GM18499 (cell line): ENCODE measurements at regions not wholly inside any gene's neighbourhood (a gene's known extent, or its start where the extent isn't known, plus 50 kb on each side); places are given as distances from the start of the nearest gene placed in this dataset.
"Not testable (repeated sequence)": the region's sequence is repeated elsewhere in the genome, so short reads cannot be mapped to it uniquely, and the experiment has no call there.

Source experiments
- ATAC-seq: cut with Tn5 transposase; IDR thresholded peaks from one replicate; pipeline ENCODE4 v1.9.1; 2021; ENCODE audit warnings: moderate number of reproducible peaks; ENCODE audit not compliant: insufficient read depth, unreplicated experiment

DNA sequence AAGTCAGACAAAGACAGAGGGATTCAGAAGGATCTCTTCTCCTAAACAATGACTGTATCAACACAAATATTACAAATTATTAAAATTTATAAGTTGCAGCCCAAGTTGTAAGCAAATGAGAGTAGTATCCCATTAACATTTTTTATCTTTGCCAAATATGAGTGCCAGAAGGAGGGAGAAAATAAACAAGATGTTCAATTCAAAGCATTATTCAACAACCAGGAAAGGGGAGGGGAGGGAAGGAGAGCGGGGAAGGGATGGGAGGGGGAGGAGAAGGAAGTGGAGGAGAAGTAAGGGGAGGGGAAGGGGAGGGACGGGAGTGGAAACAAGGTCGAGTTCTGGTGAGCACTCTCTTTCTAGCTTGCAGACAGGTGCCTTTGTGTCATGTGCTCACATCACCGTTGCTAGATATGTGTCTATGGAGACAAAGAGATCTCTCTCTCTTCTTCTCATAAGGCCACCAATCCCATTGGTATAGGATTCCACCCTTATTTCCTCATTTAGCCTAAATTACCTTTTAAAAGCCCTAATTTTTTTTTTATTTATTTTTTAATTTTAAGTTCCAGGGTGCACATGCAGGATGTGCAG, 679.6 kb upstream of the CHAC2 start:
- ATAC-seq, result no peak

DNA sequence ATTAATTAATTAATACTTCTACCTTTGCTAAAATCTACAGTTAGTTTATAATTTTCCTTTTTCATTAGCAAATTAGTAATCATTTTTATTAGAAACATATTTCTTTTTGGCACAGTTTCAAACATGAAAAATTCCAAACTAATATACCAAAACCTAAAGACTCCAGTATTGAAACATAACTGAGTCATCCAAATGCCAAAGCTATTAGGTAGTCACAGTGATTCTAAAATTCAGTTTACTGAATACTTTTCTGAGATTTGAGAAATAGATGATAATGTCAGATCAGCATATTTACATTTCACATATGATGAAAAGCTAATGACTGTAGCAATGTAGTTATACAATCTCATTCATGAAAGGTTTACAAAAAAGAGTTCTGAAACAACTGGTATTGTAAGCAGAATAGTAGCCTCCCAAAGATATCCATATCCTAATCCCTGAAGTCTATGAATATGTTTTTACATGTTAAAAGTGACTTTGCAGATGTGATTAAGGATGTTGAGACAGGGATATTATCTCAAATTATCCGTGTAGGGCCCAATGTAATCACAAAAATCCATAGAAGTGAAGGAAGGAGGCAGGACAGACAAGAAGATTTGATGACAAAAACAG, 680.2 kb upstream of the CHAC2 start:
- ATAC-seq, result no peak

DNA sequence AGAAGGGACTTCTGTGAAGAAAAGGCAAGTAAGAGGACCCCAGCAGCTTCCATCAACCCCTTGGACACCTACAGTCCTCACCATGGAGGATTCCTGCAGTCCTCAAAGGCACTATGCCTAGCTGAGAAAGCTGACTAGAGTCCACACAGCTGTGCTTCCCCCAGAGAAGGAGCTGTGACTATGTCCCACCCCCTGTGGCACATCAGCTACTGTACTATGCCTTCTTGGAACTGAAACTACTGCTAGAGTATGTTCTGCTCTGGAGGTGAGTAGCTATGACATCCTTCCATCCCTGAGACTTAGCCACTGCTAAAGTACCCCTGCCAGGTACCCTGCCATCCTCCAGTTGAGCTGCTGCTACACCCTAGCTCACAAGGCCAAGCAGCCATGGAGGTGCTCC, 690.2 kb upstream of the CHAC2 start:
- no peak for ATAC-seq

DNA sequence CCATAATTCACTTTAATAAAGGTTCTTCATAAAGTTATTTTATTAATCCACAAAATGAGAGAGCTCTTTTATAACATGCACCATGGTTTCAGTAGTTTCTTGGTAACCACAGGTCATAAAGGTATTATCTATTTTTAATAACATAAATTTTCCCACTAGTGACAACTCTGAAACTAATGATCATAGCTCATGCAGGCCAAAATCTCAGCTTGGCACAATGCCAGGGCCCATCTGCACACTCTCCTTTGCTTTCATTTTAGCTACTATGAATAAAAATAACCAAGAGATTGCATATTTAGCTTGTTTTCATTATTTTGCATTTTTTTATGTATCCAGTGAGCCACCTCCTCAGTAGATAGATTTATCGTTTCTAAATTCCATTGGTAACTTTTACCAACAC, 691.8 kb upstream of the CHAC2 start:
- no peak for ATAC-seq

DNA sequence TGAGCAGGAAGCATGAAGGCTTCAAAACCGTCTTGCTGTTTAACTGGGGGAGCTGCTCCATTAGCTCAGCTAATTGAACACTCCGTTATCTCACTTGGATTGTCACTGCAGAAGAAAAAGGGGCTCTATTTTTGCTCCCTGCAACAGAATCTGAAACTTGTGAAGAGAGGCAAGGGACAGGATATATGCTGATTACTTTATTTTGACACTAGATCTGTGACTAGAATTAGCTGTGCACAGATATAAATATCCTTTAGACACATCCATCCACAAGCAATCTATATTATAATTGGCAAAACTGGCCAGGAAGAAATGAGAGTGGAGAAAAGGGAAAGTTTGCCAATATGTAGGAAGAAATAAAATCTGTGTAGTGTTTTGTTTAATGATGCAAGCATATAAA, 700.1 kb upstream of the CHAC2 start:
- no peak for ATAC-seq

DNA sequence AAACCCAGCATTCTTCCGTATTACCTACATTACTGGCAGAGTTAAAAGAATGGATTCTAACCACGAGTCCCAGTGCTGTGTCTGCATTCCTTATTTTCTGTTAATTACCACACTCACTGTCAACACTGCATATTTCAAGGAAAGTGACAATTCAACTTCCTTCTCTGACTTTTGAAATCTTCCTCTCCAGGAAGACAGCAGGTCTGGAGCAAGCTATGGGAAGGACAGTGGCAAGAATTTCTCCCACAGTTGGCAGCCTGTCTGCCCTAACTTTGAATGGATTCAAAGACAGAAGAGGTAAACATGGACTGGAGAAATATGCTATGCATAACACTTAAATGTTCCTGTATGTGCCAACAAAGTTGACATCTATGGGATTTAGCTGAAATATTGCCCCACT, 700.5 kb upstream of the CHAC2 start:
- no peak for ATAC-seq

DNA sequence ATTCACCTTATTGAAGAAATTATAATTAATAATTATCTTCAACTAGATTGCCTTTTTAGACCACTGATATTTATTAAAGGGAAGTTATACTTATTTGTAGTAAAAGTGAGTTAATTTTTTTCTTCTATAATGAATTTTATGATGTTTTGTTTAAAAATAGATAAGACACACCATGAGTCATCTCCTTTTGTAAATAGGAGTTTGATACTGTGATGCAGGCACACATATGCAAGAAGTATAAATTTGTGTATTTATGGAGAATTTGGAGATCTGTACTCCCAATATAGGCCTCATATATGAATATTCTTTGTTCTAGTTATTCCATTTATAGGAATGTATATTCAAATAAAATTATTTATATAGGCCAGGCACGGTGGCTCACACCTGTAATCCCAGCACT, 703.5 kb upstream of the CHAC2 start:
- no peak for ATAC-seq

DNA sequence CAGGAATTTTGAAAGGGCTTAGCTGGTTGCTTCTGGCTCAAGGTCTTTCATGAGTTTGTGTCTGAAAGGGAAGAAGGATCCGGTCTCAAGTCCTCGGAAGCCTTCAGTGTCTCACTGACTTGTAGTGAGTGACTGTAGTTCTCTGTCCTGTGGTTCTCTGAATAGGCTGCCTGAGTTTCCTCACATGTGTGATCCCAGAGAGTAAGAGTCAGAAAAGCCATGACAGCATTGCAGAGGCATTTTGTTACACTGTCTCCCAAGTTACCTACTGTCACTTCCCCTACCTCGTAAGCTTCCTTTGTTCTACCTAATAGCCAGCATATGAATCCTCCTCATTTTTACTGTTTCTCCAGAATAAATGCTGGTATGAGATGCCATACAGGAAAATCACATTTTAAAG, 709.1 kb upstream of the CHAC2 start:
- ATAC-seq, result no peak

DNA sequence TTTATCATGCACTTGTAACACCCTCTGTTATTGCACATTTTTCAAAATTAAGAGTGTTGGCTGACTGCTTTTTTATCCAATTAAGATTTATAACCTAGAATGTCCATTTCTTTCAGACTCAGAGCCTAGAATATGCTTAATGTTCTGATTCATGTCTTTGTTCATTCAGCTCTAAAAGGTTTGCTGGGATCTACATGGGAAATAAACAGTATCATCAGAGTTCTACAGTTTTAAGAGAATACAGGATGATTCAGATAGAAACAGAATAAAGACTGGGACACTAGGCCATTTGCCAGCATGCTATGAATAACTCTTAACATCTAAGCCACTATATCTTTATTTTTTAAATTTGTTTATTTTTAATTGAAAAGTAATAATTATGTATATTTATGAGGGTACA, 713.7 kb upstream of the CHAC2 start:
- no peak for ATAC-seq

DNA sequence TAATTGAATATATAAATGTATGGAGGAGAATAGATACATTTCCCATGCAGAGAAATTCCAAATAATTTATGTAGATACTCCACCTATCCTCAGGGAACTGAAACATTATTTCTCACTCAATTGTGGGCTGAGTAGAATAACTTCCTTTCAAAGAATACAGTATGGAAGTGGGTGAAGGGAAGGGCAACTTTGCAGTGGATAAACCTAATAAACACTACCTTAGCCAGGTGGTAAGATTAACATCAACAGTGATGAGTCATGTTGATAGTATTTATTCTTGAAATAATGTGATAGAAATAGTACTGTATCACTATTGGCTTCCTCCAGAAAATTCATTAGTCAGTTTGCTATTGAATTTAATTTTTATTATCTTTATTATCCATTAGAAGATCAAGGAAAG, 716.4 kb upstream of the CHAC2 start:
- ATAC-seq, result no peak

DNA sequence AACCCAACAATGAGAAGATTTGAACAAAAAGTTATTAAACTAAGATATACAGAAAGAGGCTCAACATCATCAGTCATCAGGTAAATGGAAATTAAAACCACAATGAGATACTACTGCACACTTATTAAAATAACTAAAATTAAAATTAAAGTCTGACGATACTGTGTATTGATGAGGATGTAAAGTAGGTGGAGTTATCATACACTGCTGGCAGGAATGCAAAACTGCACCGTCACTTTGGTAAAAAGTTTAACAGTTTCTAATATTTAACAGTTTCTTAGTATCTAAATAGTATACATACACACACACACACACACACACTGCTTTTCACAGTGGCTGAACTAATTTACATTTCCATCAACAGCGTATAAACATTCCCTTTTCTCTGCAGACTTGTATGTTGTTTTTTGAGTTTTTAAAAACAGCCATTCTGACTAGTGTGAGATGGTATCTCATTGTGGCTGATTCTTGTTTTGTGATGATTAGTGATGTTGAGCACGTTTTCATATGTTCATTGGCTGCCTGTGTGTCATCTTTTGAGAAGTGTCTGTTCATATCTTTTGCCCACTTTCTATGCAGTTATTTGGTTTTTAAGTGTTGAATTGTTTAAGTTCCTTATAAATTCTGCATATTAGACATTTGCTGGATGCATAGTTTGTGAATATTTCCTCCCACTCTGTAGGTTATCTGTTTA, 726.9 kb upstream of the CHAC2 start:
- ATAC-seq, result no peak

DNA sequence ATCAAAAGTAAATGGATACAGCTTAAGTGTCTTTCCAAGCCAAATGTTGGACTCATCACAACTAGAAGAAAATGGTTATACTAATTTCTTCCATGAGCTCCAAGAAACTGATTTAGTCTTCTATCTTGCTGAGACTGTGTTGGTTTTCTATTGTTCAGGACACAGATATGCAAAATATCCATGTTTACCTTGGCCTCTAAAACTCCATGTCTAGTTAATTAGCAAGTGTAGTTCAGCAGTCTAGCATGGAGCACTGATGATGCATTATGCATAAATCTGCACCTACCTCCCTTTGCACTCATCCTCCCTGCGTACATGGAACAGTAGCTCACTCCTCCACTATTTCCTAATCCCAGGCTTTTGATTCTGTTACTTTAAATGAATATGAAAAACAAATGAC, 731.4 kb upstream of the CHAC2 start:
- no peak for ATAC-seq

DNA sequence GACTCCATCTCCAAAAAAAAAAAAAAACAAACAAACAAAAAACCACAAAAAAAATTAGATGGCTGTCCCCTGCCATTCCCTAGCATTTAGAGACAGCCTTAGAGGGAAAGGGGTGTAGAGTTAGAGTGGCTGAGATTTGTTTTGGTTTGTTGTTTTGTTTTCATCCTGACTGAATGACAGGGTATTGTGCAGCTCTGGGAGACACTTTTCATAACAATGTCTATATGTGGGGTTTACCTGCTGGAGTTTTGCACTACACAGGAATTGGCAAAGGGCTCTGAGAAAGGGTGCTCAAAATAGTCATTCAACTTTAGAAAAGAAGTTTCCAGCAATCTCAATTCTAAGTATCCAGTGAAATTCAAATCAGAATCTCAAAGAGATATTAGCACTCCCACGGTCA, 732.5 kb upstream of the CHAC2 start:
- no peak for ATAC-seq

DNA sequence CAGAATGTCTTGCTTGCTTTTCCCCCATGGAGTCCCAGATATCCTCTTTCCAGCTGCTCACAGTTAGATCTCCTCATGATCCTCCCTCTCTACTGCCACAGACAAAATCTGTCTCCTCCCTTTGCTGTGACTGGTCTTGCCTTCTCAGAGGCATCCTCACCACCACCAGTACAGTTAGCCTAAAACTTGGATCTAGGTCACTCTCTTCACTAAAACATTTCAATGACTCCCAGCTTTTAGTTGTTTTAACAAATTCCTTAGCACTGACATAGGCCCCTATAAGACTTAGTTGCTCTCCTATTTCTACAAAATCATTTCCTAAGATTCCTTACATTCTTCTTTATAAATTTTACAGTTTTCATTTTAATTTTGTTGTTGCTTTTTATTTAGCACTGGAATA, 734.2 kb upstream of the CHAC2 start:
- ATAC-seq, result no peak

DNA sequence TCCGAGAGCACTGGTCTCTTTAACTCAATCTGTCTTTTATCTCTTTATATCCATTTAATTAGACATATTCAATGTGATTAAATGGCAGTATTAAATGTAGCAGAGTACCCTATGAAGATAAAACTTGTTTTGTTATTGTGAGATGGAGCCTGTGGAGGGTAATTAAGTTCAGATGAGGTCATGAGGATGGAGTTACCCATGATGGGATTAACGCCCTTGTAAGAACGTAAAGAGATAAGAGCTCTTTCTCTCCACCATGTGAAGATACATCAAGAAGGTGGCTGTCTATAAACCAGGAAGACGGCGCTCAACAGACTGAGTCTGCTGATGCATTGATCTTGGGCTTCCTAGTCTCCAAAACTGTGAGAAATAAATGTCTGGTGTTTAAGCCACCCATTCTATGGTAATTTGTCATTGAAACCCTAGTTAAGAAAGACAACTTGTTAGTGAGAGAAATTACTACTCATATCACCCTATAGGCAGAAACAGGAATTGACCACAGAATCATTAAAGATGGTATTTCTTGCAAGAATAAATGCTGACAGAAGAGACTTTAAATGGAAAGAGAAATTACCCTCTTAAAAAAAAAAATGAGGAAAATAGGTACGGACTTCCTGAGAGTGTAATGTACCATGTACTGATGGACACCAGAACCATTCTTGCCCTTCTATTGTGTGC, 738.7 kb upstream of the CHAC2 start:
- no peak for ATAC-seq

DNA sequence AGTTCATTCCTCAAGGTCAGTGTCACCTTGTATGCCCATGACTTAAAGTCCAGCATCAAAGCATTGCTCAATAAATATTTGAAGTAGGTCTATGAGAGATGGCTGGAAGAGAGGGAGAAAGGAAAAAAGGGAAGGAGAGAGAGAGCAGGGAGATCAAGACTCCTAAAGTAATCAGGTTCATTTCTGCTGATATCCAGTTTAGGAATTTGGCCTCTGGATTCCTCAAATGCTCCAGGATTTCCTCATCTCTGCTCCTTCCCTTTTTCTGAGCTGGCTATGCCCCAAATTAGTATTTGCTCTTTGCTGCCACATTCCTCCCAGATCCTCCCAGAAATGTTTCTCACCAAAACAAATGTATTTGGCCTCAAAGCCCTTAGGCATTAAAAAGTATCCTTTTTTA, 739.4 kb upstream of the CHAC2 start:
- no peak for ATAC-seq

DNA sequence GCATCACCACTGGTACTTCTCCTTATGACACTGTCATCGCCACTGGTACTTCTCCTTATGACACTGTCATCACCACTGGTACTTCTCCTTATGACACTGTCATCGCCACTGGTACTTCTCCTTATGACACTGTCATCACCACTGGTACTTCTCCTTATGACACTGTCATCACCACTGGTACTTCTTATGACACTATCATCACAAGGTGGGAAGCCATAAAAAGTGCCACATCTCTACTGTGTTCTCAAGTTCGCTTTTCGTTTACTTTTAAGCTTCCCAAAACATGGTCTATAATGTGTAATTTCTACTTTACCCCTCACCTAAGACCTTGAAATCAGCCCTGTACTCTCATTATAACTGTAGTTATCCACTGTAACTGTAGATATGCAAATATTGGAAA, 745.4 kb upstream of the CHAC2 start:
- ATAC-seq, result not testable (repeated sequence)

DNA sequence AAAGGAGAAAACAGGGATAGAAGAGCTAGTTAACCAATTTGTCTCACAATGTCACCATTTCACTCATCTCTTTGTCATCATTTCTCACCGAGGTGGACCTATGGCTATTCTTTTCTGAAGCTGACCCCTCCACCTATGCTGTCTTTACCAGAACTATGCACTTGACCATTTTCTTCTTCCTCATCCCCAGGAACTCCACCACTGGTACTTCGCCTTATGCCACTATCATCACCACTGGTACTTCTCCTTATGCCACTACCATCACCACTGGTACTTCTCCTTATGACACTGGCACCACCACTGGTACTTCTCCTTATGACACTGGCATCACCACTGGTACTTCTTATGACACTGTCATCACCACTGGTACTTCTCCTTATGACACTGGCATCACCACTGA, 745.8 kb upstream of the CHAC2 start:
- ATAC-seq, result no peak

DNA sequence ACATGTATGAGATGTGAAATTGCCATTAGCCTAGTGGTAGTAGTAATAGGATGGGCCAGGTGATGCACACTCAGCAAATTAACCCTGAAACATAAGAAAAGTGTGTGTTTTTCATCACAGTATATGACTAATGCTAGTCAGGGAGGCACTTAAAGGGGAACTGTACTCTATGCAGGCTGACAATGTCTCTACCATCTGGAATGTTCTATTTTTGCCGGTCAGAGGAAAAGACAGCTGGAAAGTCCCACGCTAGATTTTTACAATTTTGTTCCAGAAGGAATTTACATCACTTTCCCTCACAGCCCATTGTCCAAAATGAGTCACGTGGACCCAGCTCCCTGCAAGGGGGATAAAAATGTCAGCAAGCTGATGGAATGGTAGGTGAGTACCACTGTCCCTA, 746.3 kb upstream of the CHAC2 start:
- no peak for ATAC-seq

DNA sequence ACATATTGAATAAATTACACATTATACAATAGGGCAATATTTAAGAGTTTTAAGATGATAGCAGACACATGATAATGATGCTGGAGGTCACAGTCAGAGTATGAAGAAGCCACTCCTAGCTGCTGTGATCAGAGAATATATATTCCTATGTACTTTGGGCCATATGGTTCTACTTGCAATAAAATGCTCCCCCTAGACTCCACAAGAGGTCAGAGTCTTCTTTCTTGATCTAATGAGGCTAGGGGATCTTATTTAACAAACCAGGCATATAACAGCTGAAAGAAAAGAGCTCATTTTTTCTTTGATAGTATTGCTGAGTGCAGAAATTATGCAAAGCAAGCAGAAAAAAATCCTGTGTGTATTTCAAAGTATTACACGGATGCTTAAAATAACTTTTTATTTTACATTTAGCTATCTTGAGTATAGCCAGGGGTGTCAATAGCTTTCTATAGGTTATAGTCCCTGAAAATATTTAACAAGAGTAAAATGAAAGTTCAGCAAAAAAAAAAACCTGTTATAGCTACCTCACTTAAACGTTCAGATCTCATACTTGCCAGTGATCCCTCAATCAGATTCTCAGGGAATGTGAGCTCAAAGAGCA, 748.7 kb upstream of the CHAC2 start:
- no peak for ATAC-seq

DNA sequence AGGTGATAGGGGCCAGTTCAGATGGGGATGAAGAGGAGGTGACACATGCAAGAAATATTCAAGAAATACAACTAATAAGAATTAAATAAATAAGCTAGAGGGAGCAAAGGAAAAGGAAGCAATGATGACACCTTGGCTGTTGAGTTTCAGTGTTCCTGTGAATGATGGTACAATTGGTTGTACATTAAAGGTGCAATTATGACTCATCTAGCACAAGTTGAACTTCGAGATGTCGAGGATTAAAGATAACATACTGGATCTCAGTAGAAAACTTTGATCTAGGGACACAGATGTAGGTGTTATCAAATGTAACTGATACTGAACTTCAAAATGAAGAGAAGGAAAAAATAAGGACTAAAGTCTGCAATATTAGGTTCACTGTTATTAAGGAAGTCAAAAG, 760.6 kb upstream of the CHAC2 start:
- no peak for ATAC-seq
